C4-2B (cell line): ENCODE measurements at regions not wholly inside any gene's neighbourhood (a gene's known extent, or its start where the extent isn't known, plus 50 kb on each side); places are given as distances from the start of the nearest gene placed in this dataset.

Experiments used
- H3K27ac ChIP-seq: fragments of 450-650 bp; 2 replicates; pipeline ENCODE4 v1.5.1; 2017
- ZFX ChIP-seq: fragments of 450-650 bp; IDR thresholded peaks from 2 replicates; pipeline ENCODE4 v1.6.1; 2017
- TF ChIP-seq, protein P1 (sequence below): fragments of 450-650 bp; conservative IDR thresholded peaks from 2 replicates; pipeline ENCODE4 v1.5.1; 2017; ENCODE audit warnings: mild to moderate bottlenecking

DNA sequence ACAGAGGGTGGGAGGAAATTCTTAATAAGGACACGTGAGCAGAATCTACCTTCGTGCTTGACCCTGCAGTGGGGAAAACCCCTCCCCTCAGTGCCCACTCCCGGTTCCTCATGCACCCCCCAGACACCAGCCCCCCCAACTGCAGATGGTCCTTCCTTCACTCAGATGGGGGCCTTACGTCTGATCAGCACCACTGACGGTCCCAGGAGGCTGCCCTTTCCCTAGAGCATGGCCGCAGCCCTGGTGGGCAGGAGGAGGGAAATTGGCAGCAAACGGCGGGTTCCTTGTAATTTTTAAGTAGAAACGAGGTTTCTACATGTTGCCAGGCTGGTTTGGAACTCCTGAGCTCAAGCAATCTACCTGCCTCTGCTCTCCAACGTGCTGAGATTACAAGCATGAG is 477.7 kb downstream of the TBC1D22A start:
- H3K27ac ChIP-seq: no peak overlapping the region
- no peak for TF ChIP-seq ZFX
- TF ChIP-seq, protein P1, sequence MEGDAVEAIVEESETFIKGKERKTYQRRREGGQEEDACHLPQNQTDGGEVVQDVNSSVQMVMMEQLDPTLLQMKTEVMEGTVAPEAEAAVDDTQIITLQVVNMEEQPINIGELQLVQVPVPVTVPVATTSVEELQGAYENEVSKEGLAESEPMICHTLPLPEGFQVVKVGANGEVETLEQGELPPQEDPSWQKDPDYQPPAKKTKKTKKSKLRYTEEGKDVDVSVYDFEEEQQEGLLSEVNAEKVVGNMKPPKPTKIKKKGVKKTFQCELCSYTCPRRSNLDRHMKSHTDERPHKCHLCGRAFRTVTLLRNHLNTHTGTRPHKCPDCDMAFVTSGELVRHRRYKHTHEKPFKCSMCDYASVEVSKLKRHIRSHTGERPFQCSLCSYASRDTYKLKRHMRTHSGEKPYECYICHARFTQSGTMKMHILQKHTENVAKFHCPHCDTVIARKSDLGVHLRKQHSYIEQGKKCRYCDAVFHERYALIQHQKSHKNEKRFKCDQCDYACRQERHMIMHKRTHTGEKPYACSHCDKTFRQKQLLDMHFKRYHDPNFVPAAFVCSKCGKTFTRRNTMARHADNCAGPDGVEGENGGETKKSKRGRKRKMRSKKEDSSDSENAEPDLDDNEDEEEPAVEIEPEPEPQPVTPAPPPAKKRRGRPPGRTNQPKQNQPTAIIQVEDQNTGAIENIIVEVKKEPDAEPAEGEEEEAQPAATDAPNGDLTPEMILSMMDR: no peak

DNA sequence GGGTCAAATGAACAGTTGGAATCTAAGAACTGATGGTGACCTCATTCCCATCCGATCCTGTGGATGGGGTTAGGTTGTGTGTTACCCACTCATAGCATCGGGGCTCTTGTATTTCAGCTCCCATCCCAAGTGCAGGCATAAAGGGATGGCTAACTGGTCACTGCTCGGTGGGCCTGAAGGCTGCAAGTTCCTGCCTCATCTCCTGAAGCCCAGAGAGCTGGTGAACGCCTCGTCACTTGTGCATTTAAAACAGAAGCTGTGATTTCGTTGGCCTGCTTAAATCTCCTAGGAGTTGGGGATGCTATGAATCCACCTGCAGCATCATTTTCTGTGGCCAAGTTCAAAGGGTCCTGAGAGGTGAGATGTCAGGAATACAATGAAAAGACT is 477.0 kb downstream of the TBC1D22A start:
- TF ChIP-seq ZFX: no peak
- TF ChIP-seq, protein P1: no peak
- H3K27ac ChIP-seq: no peak overlapping the region

DNA sequence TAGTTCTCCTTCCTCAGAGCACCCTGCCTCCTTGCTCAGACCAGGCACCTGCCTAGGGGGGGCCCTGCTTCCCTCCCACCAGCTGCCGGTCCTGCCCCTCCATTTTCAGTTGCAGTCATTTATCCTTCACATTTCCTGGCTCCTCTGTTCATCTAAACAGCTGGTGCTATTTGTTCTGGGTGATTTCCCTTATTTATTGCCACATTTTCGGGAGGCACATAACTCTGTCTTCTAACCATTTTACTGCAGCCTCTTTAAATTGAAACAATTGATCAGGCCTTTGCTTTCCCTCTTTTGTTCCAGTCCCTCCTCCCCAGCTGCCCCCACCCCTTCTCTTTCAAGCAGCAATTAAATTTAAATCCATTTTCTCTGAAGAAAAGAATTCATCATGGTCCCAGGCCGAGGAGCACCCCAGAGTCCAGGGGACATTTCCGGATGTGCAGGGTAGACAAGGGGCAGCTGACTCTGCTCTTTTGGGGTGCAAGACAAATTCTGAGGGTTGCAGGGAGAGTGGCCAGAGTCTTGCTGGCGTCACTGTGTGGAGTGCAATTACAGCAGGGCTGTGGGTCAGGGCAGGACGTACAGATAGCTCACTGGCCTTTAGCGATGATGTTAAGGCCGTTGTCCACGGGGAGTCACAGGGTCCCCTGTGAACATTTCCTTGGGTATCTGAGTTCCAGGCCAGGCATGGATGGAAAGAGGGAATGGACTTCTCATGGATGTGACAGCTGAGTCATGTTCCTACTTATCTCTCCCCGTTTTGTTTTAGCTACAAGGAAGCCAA is 476.4 kb downstream of the TBC1D22A start:
- H3K27ac ChIP-seq: no peak overlapping the region
- TF ChIP-seq ZFX: no peak
- TF ChIP-seq, protein P1: no peak

DNA sequence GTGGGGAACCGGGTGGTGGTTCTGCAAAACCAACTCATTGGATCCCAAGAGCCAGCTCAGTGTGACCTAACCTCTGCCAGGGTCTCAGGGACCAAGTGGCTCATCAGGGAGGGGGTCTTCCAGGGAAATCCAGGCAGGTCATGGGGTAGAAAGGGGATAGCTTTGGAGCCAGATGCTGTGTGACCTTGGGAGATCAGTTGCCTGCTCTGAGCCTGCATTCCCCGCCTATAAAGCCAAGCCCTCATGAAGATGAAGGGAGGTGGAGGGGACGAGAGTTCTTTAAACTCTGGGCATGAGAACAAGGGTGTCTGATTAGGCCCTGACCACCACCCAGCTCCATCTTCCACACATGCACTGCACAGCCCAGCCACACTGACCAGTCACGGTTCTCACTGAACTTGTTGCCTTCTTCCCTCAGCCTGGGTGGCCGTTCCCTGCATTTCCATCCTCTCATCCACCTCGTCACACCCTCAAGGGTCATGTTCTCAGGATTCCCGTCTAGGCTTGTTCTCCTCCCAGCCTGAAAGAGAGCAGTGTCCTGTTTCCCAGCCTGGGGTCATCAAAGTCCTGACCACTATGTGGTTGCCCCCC is 475.5 kb downstream of the TBC1D22A start:
- H3K27ac ChIP-seq: no peak overlapping the region
- TF ChIP-seq, protein P1: no peak
- no peak for TF ChIP-seq ZFX

DNA sequence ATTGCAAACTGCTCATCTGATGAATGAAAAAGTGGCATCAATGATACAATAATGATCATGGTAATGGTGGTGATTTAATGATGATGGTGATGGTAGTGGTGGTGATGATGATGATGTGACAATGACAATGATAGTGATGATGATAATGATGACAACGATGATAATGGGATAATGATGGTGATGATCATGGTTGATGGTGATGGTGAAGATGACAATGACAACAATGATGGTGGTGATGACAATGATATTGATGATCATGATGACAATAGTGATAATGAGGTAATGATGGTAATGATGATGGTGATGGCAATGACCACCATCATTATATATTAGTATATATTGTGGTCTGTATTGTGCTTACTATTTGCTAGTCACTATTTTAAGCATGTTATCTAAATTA is 474.3 kb downstream of the TBC1D22A start:
- no peak overlapping the region for H3K27ac ChIP-seq
- TF ChIP-seq, protein P1: no peak
- no peak for TF ChIP-seq ZFX

DNA sequence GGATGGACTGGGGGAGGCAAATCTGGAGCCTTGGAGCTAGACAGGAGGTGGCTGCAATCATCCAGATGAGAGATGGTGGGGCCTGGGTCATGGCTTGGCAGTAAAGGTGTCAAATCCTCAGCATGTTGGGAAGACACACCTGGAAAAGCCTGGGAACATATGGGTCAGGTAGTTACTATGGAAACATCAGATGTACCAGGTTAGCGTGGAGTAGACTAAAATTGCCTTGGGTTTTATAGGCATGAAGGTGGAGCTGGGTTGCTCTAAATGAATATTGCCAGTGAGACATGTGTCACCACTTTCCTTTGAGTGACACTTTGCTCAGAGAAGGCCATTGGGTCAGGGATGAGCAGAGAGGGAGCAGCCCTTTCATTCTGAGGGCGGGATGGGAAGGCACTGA is 473.7 kb downstream of the TBC1D22A start:
- TF ChIP-seq, protein P1: no peak
- no peak for TF ChIP-seq ZFX
- H3K27ac ChIP-seq: no peak overlapping the region

DNA sequence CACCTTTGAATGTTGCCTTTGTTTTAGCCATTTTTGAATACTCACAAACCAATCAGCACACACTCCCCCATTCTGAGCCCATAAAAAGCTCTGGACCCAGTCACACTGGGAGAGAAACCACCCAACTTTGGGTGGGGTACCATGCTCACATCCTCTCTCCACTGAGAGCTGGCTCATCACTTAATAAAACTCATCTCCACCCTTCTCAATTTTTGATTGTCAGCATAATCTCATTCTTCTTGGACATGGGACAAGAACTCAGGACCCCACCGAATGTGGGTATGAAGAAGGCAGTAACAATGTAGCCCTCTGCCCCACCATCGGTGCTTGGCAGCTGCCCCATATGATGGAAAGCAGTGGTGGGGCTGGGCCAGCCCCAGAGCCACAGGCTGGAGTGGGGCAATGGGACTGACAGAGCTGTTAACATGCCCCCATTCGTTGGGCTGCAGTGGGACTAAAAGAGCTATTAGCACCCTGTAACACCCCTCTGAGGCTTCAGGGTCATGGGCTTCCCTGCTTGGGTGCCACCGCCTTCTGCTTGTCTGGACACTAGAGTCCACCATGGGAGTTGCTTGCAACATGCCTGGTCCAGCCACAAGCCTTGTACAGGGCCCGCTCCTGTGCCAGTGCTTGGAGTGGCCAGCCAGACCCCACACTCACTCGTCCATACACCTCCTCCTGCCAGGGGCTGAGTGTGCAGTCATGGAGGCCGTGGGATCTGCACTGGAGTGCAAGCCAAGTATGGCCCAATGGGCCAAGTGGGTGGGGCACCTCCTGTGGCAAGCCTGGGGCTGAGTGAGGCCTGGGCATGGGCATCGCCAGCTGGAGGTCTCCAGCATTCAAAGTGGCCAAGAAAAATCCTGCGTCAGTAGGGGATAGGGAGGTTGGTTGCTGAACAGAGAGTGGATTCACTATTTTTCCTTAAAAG is 471.1 kb downstream of the TBC1D22A start:
- TF ChIP-seq, protein P1: no peak
- TF ChIP-seq ZFX: no peak
- H3K27ac ChIP-seq: no peak overlapping the region
